WTC11 (cell line): ENCODE measurements at regions not wholly inside any gene's neighbourhood (a gene's known extent, or its start where the extent isn't known, plus 50 kb on each side); places are given as distances from the start of the nearest gene placed in this dataset.

ENCODE experiments used
- ATF2 ChIP-seq: sonication (generic); formaldehyde crosslinking; IDR thresholded peaks from 2 replicates; pipeline ENCODE4 v1.8.1; 2022; ENCODE audit warnings: low read depth, missing genetic modification reagents, borderline replicate concordance
- CTCF ChIP-seq: fragments of 200-600 bp; IDR thresholded peaks from 2 replicates; pipeline ENCODE4 v1.8.0; 2022; ENCODE audit warnings: antibody characterized with exemption
- GABPB1 ChIP-seq: sonication (generic); formaldehyde crosslinking; IDR thresholded peaks from 2 replicates; pipeline ENCODE4 v1.8.1; 2023; ENCODE audit warnings: mild to moderate bottlenecking, missing genetic modification reagents
- JAZF1 ChIP-seq: fragments of 250-450 bp; sonication (Bioruptor Pico); IDR thresholded peaks from 2 replicates; pipeline ENCODE4 v1.9.0; 2021; ENCODE audit warnings: moderate library complexity, mild to moderate bottlenecking, inconsistent platforms
- SP1 ChIP-seq: sonication (generic); formaldehyde crosslinking; conservative IDR thresholded peaks from 2 replicates; pipeline ENCODE4 v1.8.1; 2022; ENCODE audit warnings: missing genetic modification reagents
- STAT6 ChIP-seq: sonication (generic); formaldehyde crosslinking; conservative IDR thresholded peaks from 2 replicates; pipeline ENCODE4 v1.8.1; 2023; ENCODE audit warnings: mild to moderate bottlenecking, low read depth, missing genetic modification reagents, moderate library complexity
- TCF7 ChIP-seq: sonication (generic); formaldehyde crosslinking; IDR thresholded peaks from 2 replicates; pipeline ENCODE4 v1.8.0; 2022; ENCODE audit warnings: mild to moderate bottlenecking, low read depth, missing genetic modification reagents, moderate library complexity
- TEAD4 ChIP-seq: sonication (generic); formaldehyde crosslinking; IDR thresholded peaks from 2 replicates; pipeline ENCODE4 v1.8.0; 2022; ENCODE audit warnings: mild to moderate bottlenecking, missing genetic modification reagents
- ZNF121 ChIP-seq: sonication (generic); formaldehyde crosslinking; IDR thresholded peaks from 2 replicates; pipeline ENCODE4 v1.8.0; 2023; ENCODE audit warnings: missing genetic modification reagents
- ZNF263 ChIP-seq: sonication (generic); formaldehyde crosslinking; IDR thresholded peaks from 2 replicates; pipeline ENCODE4 v1.8.1; 2022; ENCODE audit warnings: low read depth, mild to moderate bottlenecking, moderate library complexity, missing genetic modification reagents

- TF ChIP-seq CTCF (no peak), STAT6 (no peak), TEAD4 (CRISPR knock-in tag) (no peak), ZNF121 (CRISPR knock-in tag) (no peak), SP1 (CRISPR knock-in tag) (no peak), ATF2 (CRISPR knock-in tag) (no peak), JAZF1 (CRISPR knock-in tag) (no peak), GABPB1 (no peak), TCF7 (no peak), ZNF263 (CRISPR knock-in tag) (no peak)
Measured at GRCh38 chr2:147017951-147018645, 826.7 kb upstream of the ACVR2A start.
